SU-DHL-6 (cell line): ENCODE measurements at regions not wholly inside any gene's neighbourhood (a gene's known extent, or its start where the extent isn't known, plus 50 kb on each side); places are given as distances from the start of the nearest gene placed in this dataset.

Experiments
- EZH2phosphoT487 ChIP-seq: fragments of 200-600 bp; sonication (generic), shearing (Covaris generic); conservative IDR thresholded peaks from 2 replicates; pipeline ENCODE4 v1.6.1; 2018; ENCODE audit warnings: mild to moderate bottlenecking, antibody characterized with exemption, low read length, moderate library complexity, mixed read lengths
- TF ChIP-seq, protein P1 (sequence below): fragments of 200-600 bp; sonication (generic); IDR thresholded peaks from one replicate; pipeline ENCODE4 v1.5.1; 2017; ENCODE audit warnings: antibody characterized with exemption, mild to moderate bottlenecking, low read length, moderate library complexity; ENCODE audit not compliant: insufficient read depth, poor library complexity, severe bottlenecking

DNA sequence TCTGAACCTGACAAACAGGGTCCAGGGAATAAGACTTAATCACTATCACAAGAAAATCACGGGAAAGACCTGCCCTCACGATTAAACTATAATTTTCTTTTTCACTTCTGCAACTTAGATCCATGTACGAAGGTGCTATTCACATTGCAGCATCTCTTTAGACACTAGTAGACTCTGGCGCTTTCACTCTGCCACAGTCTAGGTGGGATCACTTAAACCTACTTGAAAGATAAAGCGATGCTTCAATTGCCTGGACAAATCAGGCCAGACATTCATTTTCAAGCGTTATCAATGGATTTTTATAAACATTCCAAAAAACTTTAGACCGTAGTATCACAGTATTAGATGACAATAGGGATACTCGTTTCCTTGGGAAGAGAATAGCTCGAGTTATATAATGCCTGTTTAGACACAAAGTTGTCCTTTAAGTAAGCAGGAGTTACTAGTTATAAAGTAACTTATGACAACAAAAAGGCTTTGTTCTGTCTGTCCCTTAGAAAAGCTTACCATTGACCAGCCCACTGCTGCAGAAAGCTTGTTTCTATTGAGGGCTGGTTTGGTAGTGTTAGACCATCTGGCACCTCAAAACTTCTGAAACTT, 367.3 kb downstream of the UTRN start:
- TF ChIP-seq, protein P1, sequence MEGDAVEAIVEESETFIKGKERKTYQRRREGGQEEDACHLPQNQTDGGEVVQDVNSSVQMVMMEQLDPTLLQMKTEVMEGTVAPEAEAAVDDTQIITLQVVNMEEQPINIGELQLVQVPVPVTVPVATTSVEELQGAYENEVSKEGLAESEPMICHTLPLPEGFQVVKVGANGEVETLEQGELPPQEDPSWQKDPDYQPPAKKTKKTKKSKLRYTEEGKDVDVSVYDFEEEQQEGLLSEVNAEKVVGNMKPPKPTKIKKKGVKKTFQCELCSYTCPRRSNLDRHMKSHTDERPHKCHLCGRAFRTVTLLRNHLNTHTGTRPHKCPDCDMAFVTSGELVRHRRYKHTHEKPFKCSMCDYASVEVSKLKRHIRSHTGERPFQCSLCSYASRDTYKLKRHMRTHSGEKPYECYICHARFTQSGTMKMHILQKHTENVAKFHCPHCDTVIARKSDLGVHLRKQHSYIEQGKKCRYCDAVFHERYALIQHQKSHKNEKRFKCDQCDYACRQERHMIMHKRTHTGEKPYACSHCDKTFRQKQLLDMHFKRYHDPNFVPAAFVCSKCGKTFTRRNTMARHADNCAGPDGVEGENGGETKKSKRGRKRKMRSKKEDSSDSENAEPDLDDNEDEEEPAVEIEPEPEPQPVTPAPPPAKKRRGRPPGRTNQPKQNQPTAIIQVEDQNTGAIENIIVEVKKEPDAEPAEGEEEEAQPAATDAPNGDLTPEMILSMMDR = no peak
- TF ChIP-seq EZH2phosphoT487 = no peak
